HFFc6 (cell line): ENCODE measurements at regions not wholly inside any gene's neighbourhood (a gene's known extent, or its start where the extent isn't known, plus 50 kb on each side); places are given as distances from the start of the nearest gene placed in this dataset.

Experiments used
- DNase-seq: peaks from one replicate; pipeline ENCODE4 v3.0.0-alpha.2; 2018
- H3K27ac Mint-ChIP-seq: 2 replicates; pipeline ENCODE4 v1.8.0; 2020; ENCODE audit warnings: mild to moderate bottlenecking, mixed read lengths
- H3K27me3 Mint-ChIP-seq: 2 replicates; pipeline ENCODE4 v1.8.0; 2021; ENCODE audit warnings: mild to moderate bottlenecking, moderate library complexity, mixed read lengths; ENCODE audit not compliant: insufficient read depth
- H3K36me3 Mint-ChIP-seq: 2 replicates; pipeline ENCODE4 v1.8.0; 2021; ENCODE audit warnings: low read depth, mixed read lengths
- H3K4me1 Mint-ChIP-seq: 2 replicates; pipeline ENCODE4 v1.8.0; 2020; ENCODE audit warnings: low read depth, mixed read lengths
- H3K4me3 Mint-ChIP-seq: 2 replicates; pipeline ENCODE4 v1.8.0; 2020; ENCODE audit warnings: mild to moderate bottlenecking, moderate library complexity, mixed read lengths
- H3K9me3 Mint-ChIP-seq: 2 replicates; pipeline ENCODE4 v1.8.0; 2020; ENCODE audit warnings: mild to moderate bottlenecking, mixed read lengths
- CTCF ChIP-seq: fragments of 200-600 bp; sonication (generic); IDR thresholded peaks from 2 replicates; pipeline ENCODE4 v1.5.0; 2021; ENCODE audit warnings: antibody characterized with exemption, mild to moderate bottlenecking

GRCh38 chr1:187714470-187714869 lies 885.7 kb downstream of the PLA2G4A start:
- no peaks in the 10 kb centered on the region for H3K9me3 Mint-ChIP-seq
- H3K27me3 Mint-ChIP-seq, result no peaks in the 10 kb centered on the region; the same call in 1 of the 2 replicates
- no peak overlapping the region for H3K4me3 Mint-ChIP-seq
- no peaks in the 10 kb centered on the region for H3K4me1 Mint-ChIP-seq
- TF ChIP-seq CTCF, result no peak
- no peak for DNase-seq
- no peaks in the 10 kb centered on the region for H3K36me3 Mint-ChIP-seq
- H3K27ac Mint-ChIP-seq, result no peak overlapping the region

DNA sequence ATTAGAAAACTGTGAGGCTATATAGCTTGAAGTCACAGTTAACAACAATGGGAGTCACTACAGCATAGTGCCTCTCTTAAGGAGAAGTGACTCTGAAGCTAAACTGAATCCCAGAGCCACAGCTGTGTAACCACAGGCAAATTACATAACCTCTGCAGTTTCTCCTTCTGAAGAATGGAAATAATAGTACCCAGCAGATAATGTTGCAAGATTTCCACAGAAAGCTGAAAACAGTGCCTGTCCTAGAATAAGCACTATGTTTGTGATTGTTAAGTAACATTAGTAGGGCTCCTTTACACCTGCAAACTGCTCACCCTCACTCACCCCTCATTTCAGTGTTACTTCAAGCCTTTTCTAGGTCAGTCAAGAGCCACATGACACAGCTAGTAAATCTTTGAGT lies 886.7 kb downstream of the PLA2G4A start:
- no peak overlapping the region for H3K4me3 Mint-ChIP-seq
- no peak for TF ChIP-seq CTCF
- no peak for DNase-seq
- H3K4me1 Mint-ChIP-seq, result no peaks in the 10 kb centered on the region
- no peaks in the 10 kb centered on the region for H3K9me3 Mint-ChIP-seq
- H3K27me3 Mint-ChIP-seq, result no peaks in the 10 kb centered on the region; the same call in 1 of the 2 replicates
- no peak overlapping the region for H3K27ac Mint-ChIP-seq
- H3K36me3 Mint-ChIP-seq, result no peaks in the 10 kb centered on the region

DNA sequence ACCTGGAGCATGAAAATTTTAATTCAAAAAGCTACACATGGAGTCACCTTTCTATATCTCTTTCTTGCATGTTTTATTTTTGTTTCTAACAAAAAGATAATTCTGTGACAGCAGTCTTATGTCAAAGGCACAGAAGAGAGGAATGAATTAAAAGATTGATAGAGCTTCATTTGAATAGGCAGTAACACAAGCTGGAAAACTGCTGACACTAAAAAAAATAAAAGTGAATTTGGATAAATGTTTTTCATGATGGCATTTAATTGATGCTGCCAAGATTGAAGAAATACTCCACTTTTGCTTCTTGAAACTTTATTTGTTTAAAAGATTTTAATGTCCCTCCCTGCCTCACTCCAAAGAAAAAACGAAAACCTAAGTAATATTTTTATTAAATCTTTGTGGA lies 887.4 kb downstream of the PLA2G4A start:
- Mint-ChIP-seq H3K4me1 (no peaks in the 10 kb centered on the region), H3K36me3 (no peaks in the 10 kb centered on the region), H3K27me3 (no peaks in the 10 kb centered on the region; the same call in 1 of the 2 replicates), H3K4me3 (no peak overlapping the region), H3K9me3 (no peaks in the 10 kb centered on the region), H3K27ac (no peak overlapping the region)
- DNase-seq, result no peak
- TF ChIP-seq CTCF, result no peak

- no peaks in the 10 kb centered on the region; the same call in 1 of the 2 replicates for H3K27me3 Mint-ChIP-seq
- DNase-seq, result no peak
- no peaks in the 10 kb centered on the region for H3K36me3 Mint-ChIP-seq
- no peak overlapping the region for H3K4me3 Mint-ChIP-seq
- no peaks in the 10 kb centered on the region for H3K9me3 Mint-ChIP-seq
- H3K27ac Mint-ChIP-seq, result no peak overlapping the region
- H3K4me1 Mint-ChIP-seq, result no peaks in the 10 kb centered on the region
- TF ChIP-seq CTCF, result no peak
These were observed 889.8 kb downstream of the PLA2G4A start for GRCh38 chr1:187718527-187718926.

GRCh38 chr1:187721216-187721615 lies 892.5 kb downstream of the PLA2G4A start:
- Mint-ChIP-seq H3K36me3 (no peaks in the 10 kb centered on the region), H3K27me3 (no peaks in the 10 kb centered on the region; the same call in 1 of the 2 replicates), H3K27ac (no peak overlapping the region)

More at GRCh38 chr1:187721216-187721615, 892.5 kb downstream of the PLA2G4A start:
- no peaks in the 10 kb centered on the region for H3K9me3 Mint-ChIP-seq
- no peaks in the 10 kb centered on the region for H3K4me1 Mint-ChIP-seq
- no peak for TF ChIP-seq CTCF
- DNase-seq, result no peak
- no peak overlapping the region for H3K4me3 Mint-ChIP-seq
